HG03439 (cell line): ENCODE measurements at regions not wholly inside any gene's neighbourhood (a gene's known extent, or its start where the extent isn't known, plus 50 kb on each side); places are given as distances from the start of the nearest gene placed in this dataset.

Experiments used
- ATAC-seq: cut with Tn5 transposase; IDR thresholded peaks from one replicate; pipeline ENCODE4 v1.9.1; 2021; ENCODE audit warnings: mild to moderate bottlenecking, moderate library complexity; ENCODE audit not compliant: unreplicated experiment

- no peak for ATAC-seq
Observed at GRCh38 chr2:60297296-60298005, 256.0 kb downstream of the BCL11A start.

- no peak for ATAC-seq
Observed at GRCh38 chr2:60296219-60296955, 257.1 kb downstream of the BCL11A start.

GRCh38 chr2:60295636-60295962 is 257.9 kb downstream of the BCL11A start:
- no peak for ATAC-seq

DNA sequence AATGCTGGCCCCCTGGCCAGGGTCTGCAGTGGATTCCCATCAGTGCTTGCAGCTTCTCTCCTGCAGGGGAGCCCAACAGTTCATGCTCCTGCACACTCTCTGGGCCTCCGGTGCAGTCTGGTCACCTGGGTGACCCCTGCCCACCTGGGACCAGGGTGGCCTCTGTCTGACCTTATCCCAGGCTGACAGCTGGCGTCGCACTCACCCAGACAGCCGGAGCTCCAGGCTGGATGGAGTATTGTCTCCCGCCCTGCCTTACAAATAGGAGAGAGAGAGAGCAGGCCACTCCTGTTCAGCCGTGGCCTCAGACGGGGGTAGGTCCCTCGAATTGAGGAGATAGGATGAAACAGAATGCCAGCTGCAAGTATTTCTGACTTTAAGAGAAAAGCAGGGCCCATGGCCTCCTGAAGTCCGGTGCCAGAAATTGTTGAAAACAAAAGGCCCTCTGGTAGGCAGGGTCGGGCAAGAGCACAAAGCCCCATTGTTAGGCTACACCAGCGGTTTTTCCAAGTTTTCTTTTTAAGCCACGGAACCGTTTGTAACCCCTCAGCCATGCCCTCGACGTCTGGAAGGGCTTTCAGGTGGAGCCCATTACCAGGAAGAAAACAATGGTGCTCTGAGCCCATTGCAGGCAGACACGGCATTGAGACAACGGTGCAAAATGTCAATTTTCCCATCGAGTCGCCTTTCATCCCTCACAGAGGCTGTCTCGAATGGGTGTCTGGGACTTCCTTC is 258.4 kb downstream of the BCL11A start:
- ATAC-seq = no peak

- no peak for ATAC-seq
Observed at GRCh38 chr2:60292242-60292641, 261.2 kb downstream of the BCL11A start.

GRCh38 chr2:60290509-60290908 is 262.9 kb downstream of the BCL11A start:
- ATAC-seq = no peak

GRCh38 chr2:60285626-60286316 is 267.7 kb downstream of the BCL11A start:
- ATAC-seq = no peak

GRCh38 chr2:60283626-60284025 is 269.8 kb downstream of the BCL11A start:
- ATAC-seq = no peak

DNA sequence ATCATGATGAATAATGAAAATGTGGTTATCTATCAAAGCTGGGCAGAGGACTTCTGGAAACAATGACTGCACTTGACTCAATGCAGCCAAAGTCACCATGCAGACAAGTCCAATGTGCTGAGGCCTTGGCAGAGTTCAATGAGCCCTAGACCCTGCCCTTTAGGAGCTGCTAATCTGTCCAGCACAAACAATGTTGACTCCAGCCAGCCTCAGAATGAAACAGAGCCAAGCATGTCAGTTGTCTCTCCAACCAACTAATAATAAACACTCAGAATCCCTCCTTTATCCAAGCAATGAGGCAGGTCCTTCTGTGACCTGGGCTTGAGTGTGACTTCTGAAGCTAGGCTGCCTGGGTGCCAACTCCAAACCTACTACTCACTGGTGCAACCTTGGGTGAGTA is 270.6 kb downstream of the BCL11A start:
- ATAC-seq = no peak

- ATAC-seq = no peak
Observed at GRCh38 chr2:60281730-60282129, 271.7 kb downstream of the BCL11A start.

GRCh38 chr2:60280238-60280637 is 273.2 kb downstream of the BCL11A start:
- ATAC-seq = no peak

- ATAC-seq = no peak
Observed at GRCh38 chr2:60278906-60279305, 274.5 kb downstream of the BCL11A start.

- no peak for ATAC-seq
Observed at GRCh38 chr2:60275958-60276357, 277.5 kb downstream of the BCL11A start.

DNA sequence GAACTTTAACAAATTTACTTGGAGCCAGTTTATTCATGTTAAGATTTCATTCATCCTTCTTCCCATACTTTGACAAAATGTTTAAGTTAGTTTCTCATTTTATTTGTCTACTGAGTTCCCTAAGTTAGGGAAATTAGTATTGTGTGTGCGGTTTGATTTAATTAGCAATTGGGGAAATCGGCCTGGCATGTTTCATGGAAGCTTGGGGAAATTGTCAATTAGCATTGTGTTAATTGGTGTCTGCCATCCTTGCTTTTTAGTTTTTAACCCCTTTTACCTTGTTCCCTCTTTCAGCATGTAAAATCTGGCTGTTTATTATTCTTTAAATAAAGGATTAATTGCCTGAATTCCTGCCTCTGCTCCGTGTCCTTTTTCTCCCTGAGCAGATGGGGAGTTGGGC is 279.6 kb downstream of the BCL11A start:
- ATAC-seq = no peak

DNA sequence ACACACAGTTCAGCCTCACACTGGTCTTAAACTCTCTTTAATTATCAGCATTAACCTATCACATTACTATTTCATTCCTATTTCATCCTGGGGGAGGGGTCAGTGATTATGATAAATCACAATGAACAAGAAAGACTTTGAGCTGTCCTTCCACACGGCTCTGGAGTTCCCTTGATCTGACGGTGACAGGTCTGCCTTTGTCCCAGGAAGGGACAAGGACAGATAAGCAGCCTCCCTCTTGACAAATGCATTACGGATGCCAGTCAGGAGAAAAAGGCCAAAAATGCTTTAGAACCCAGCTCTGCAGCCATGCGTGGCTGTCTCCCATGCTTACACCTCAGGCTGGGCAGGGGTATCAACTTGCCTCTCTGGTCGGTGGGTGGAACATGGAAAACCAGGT is 281.7 kb downstream of the BCL11A start:
- ATAC-seq = no peak

GRCh38 chr2:60271131-60271530 is 282.3 kb downstream of the BCL11A start:
- ATAC-seq = no peak

DNA sequence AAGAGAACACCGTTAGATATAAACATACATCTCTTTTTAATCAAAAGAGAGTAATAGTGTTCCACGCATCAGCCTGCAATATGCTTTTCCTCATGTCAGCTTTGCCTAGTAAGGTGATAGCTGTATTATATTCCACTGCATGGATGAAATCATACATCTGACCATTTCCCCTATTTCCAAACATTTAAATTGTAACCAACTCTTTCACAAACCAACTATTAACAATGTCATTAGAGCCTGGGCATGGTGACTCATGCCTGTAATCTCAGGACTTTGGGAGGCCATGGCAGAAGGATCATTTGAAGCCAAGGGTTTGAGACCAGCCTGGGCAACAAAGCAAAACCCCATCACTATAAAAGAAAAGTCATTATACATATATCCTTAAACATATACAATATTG is 284.8 kb downstream of the BCL11A start:
- no peak for ATAC-seq

GRCh38 chr2:60268032-60268431 is 285.4 kb downstream of the BCL11A start:
- no peak for ATAC-seq

GRCh38 chr2:60267122-60267521 is 286.3 kb downstream of the BCL11A start:
- no peak for ATAC-seq

DNA sequence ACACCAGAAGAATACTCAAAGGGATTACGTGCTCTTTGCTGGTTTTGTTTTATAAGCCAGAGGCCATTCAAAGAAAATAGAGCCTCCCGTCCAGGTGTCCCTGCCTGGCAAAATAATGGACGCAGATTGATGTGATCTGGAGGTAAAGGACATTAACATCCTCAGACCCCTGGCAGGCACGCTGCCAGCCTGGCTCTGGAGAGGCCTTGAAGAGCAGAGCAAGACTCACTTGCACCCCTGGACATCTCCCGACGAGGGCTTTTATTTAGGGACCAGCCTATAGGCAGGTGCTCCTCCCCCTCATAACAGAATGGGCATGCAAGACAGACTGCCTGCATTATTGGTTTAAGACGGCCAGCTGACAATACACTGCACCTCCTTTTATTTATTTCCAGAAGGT is 291.3 kb downstream of the BCL11A start:
- ATAC-seq = no peak

DNA sequence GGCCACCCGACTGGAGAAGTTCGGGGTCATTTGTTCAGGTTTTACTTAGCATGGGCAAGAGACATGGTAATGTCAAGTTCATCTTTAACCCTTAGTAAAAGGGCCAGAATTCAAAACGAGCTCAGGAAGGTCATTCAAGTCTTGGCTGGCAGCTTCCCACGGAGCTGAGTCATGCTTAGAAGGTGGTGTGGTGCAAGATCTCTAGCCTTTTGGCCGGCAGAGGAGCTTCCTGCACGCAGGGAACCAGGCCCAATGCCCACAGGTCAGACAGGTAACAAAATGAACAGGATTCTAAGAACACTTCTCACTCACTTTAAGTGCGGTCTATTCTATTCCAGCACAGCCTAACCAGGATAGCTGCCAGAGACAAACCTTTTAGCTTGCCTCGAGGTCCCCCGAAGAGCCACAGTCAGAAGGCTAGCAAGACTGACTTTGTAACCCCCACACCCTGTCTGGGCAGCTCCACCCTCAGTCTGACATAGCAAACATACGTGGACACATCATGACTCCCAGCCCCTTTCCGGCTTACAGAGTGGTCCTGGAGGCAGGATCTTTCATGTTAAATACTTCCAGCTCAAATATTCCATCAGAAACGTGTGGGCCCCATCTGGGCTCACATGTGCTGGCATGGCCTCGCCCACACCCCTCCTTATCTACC is 292.7 kb downstream of the BCL11A start:
- no peak for ATAC-seq
